ENCODE measurements at regions not wholly inside any gene's neighbourhood (a gene's known extent, or its start where the extent isn't known, plus 50 kb on each side); places are given as distances from the start of the nearest gene placed in this dataset.

DNA sequence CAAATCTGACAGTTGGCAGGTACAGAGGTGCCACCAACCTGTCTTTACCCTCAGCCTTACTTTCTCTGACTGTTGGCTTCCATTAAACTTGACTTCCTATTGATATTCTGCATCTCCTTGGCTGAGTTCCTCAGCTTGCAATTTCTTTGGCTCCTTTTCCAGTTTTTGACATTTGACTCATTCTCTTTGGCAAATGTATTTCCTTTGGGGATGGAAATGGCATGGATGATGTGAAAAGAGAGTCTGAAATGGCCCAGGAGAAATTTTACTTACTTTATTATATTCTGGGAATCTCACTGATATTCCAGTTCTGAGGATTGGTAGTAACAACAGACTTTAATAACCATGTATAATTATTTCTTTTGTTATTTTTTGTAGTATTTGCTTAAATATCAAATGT is 255.2 kb downstream of the CD109 start:
- TF ChIP-seq, protein P1, sequence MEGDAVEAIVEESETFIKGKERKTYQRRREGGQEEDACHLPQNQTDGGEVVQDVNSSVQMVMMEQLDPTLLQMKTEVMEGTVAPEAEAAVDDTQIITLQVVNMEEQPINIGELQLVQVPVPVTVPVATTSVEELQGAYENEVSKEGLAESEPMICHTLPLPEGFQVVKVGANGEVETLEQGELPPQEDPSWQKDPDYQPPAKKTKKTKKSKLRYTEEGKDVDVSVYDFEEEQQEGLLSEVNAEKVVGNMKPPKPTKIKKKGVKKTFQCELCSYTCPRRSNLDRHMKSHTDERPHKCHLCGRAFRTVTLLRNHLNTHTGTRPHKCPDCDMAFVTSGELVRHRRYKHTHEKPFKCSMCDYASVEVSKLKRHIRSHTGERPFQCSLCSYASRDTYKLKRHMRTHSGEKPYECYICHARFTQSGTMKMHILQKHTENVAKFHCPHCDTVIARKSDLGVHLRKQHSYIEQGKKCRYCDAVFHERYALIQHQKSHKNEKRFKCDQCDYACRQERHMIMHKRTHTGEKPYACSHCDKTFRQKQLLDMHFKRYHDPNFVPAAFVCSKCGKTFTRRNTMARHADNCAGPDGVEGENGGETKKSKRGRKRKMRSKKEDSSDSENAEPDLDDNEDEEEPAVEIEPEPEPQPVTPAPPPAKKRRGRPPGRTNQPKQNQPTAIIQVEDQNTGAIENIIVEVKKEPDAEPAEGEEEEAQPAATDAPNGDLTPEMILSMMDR (conservative IDR thresholded peaks at IDR 0.05; ENCODE audit: low read length), result no peak
- TF ChIP-seq EZH2phosphoT487 (IDR thresholded peaks at IDR 0.05; ENCODE audit: borderline replicate concordance, low read depth, low read length), result no peak
- CTCF ChIA-PET (ENCODE audit: unreplicated experiment), result no interaction called here
- Histone ChIP-seq H3K4me2 (ENCODE audit: low read length) (no peak overlapping the region), H3K36me3 (ENCODE audit: insufficient read depth, low read length) (no peaks in the 10 kb centered on the region), H3K4me3 (ENCODE audit: low read depth, low read length, poor library complexity, severe bottlenecking) (no peak overlapping the region), H2AFZ (ENCODE audit: low read length) (no peak overlapping the region), H3K27ac (ENCODE audit: low read depth, low read length, poor library complexity, severe bottlenecking) (no peak overlapping the region), H4K20me1 (ENCODE audit: insufficient read depth, low read length) (no peaks in the 10 kb centered on the region), H3K9me3 (ENCODE audit: low read length) (no peaks in the 10 kb centered on the region), H3K79me2 (ENCODE audit: insufficient read depth, low read depth, low read length) (no peaks in the 10 kb centered on the region), H3K9me2 (ENCODE audit: insufficient read depth, low read length) (no peaks in the 10 kb centered on the region), H3K4me1 (ENCODE audit: insufficient read depth, low read length, poor library complexity, severe bottlenecking) (no peaks in the 10 kb centered on the region)
- BruUV-seq (replicated peaks), result no TSS peak
- no peak for DNase-seq (ENCODE audit: low spot score)
- intact Hi-C loops (cut with micrococcal nuclease; ENCODE audit: unreplicated experiment), result no loop called here
- POLR2A ChIA-PET, result no interaction called here

GRCh38 chr6:73943930-73944652 is 248.1 kb downstream of the CD109 start:
- ChIA-PET CTCF (ENCODE audit: unreplicated experiment) (no interaction called here), POLR2A (interaction anchor here (0.6 to 0.9 kb wide), 3 partner anchors 120 to 1617 kb away, joined by 3 to 5 read pairs (median 3); no protein-coding TSS in a partner anchor)

GRCh38 chr6:73943411-73943810 is 247.4 kb downstream of the CD109 start:
- H3K36me3 ChIP-seq (ENCODE audit: insufficient read depth, low read length), result no peaks in the 10 kb centered on the region
- intact Hi-C loops (cut with micrococcal nuclease; ENCODE audit: unreplicated experiment), result no loop called here
- POLR2A ChIA-PET, result no interaction called here
- H3K4me2 ChIP-seq (ENCODE audit: low read length), result no peak overlapping the region
- no peaks in the 10 kb centered on the region for H3K79me2 ChIP-seq (ENCODE audit: insufficient read depth, low read depth, low read length)
- CTCF ChIA-PET (ENCODE audit: unreplicated experiment), result no interaction called here
- H3K9me2 ChIP-seq (ENCODE audit: insufficient read depth, low read length), result no peaks in the 10 kb centered on the region
- no peak overlapping the region for H3K27ac ChIP-seq (ENCODE audit: low read depth, low read length, poor library complexity, severe bottlenecking)
- H3K4me1 ChIP-seq (ENCODE audit: insufficient read depth, low read length, poor library complexity, severe bottlenecking), result no peaks in the 10 kb centered on the region
- H2AFZ ChIP-seq (ENCODE audit: low read length), result no peak overlapping the region
- no peaks in the 10 kb centered on the region for H3K9me3 ChIP-seq (ENCODE audit: low read length)
- no TSS peak for BruUV-seq (replicated peaks)
- no peak overlapping the region for H3K4me3 ChIP-seq (ENCODE audit: low read depth, low read length, poor library complexity, severe bottlenecking)
- TF ChIP-seq EZH2phosphoT487 (IDR thresholded peaks at IDR 0.05; ENCODE audit: borderline replicate concordance, low read depth, low read length), result no peak
- TF ChIP-seq, protein P1 (conservative IDR thresholded peaks at IDR 0.05; ENCODE audit: low read length), result no peak
- DNase-seq (ENCODE audit: low spot score), result no peak
- H4K20me1 ChIP-seq (ENCODE audit: insufficient read depth, low read length), result no peaks in the 10 kb centered on the region

More at GRCh38 chr6:73943930-73944652, 248.1 kb downstream of the CD109 start:
- Histone ChIP-seq H3K36me3 (ENCODE audit: insufficient read depth, low read length) (no peaks in the 10 kb centered on the region), H4K20me1 (ENCODE audit: insufficient read depth, low read length) (no peaks in the 10 kb centered on the region), H3K27ac (ENCODE audit: low read depth, low read length, poor library complexity, severe bottlenecking) (no peak overlapping the region), H3K4me2 (ENCODE audit: low read length) (no peak overlapping the region), H3K9me2 (ENCODE audit: insufficient read depth, low read length) (no peaks in the 10 kb centered on the region), H3K4me3 (ENCODE audit: low read depth, low read length, poor library complexity, severe bottlenecking) (no peak overlapping the region), H3K79me2 (ENCODE audit: insufficient read depth, low read depth, low read length) (no peaks in the 10 kb centered on the region), H2AFZ (ENCODE audit: low read length) (no peak overlapping the region), H3K4me1 (ENCODE audit: insufficient read depth, low read length, poor library complexity, severe bottlenecking) (no peaks in the 10 kb centered on the region), H3K9me3 (ENCODE audit: low read length) (no peaks in the 10 kb centered on the region)
- intact Hi-C loops (cut with micrococcal nuclease; ENCODE audit: unreplicated experiment), result no loop called here
- BruUV-seq (replicated peaks), result no TSS peak
- no peak for DNase-seq (ENCODE audit: low spot score)
- TF ChIP-seq EZH2phosphoT487 (IDR thresholded peaks at IDR 0.05; ENCODE audit: borderline replicate concordance, low read depth, low read length), result no peak
- TF ChIP-seq, protein P1 (conservative IDR thresholded peaks at IDR 0.05; ENCODE audit: low read length), result no peak
